ENCODE measurements at regions not wholly inside any gene's neighbourhood (a gene's known extent, or its start where the extent isn't known, plus 50 kb on each side); places are given as distances from the start of the nearest gene placed in this dataset.

GRCh38 chr12:89106950-89107349 lies 245.4 kb downstream of the DUSP6 start:
- Histone ChIP-seq H3K4me3 (ENCODE audit: low read depth, low read length) (no peak overlapping the region), H3K79me2 (ENCODE audit: control insufficient read depth, insufficient read depth, low read length, unreplicated experiment) (no peaks in the 10 kb centered on the region), H3K36me3 (ENCODE audit: insufficient read depth, low read length) (no peaks in the 10 kb centered on the region), H3K4me1 (ENCODE audit: control insufficient read depth, insufficient read depth, low read length, unreplicated experiment) (no peaks in the 10 kb centered on the region), H2AFZ (ENCODE audit: low read length, unreplicated experiment) (no peak overlapping the region), H3K27me3 (ENCODE audit: insufficient read depth, low read length) (no peaks in the 10 kb centered on the region), H3K27ac (ENCODE audit: low read depth, low read length) (no peak overlapping the region)

GRCh38 chr12:89105243-89105642 lies 247.1 kb downstream of the DUSP6 start:
- Histone ChIP-seq H3K27ac (ENCODE audit: low read depth, low read length) (no peak overlapping the region), H3K4me3 (ENCODE audit: low read depth, low read length) (no peak overlapping the region), H2AFZ (ENCODE audit: low read length, unreplicated experiment) (no peak overlapping the region), H3K27me3 (ENCODE audit: insufficient read depth, low read length) (no peaks in the 10 kb centered on the region), H3K36me3 (ENCODE audit: insufficient read depth, low read length) (no peaks in the 10 kb centered on the region), H3K79me2 (ENCODE audit: control insufficient read depth, insufficient read depth, low read length, unreplicated experiment) (no peaks in the 10 kb centered on the region), H3K4me1 (ENCODE audit: control insufficient read depth, insufficient read depth, low read length, unreplicated experiment) (no peaks in the 10 kb centered on the region)

GRCh38 chr12:89103831-89104230 lies 248.5 kb downstream of the DUSP6 start:
- Histone ChIP-seq H3K36me3 (ENCODE audit: insufficient read depth, low read length) (no peaks in the 10 kb centered on the region), H3K27ac (ENCODE audit: low read depth, low read length) (no peak overlapping the region), H3K4me3 (ENCODE audit: low read depth, low read length) (no peak overlapping the region), H3K27me3 (ENCODE audit: insufficient read depth, low read length) (no peaks in the 10 kb centered on the region), H3K79me2 (ENCODE audit: control insufficient read depth, insufficient read depth, low read length, unreplicated experiment) (no peaks in the 10 kb centered on the region), H2AFZ (ENCODE audit: low read length, unreplicated experiment) (no peak overlapping the region), H3K4me1 (ENCODE audit: control insufficient read depth, insufficient read depth, low read length, unreplicated experiment) (no peaks in the 10 kb centered on the region)

- Histone ChIP-seq H3K36me3 (ENCODE audit: insufficient read depth, low read length) (no peaks in the 10 kb centered on the region), H2AFZ (ENCODE audit: low read length, unreplicated experiment) (no peak overlapping the region), H3K79me2 (ENCODE audit: control insufficient read depth, insufficient read depth, low read length, unreplicated experiment) (no peaks in the 10 kb centered on the region), H3K4me1 (ENCODE audit: control insufficient read depth, insufficient read depth, low read length, unreplicated experiment) (no peaks in the 10 kb centered on the region), H3K27ac (ENCODE audit: low read depth, low read length) (no peak overlapping the region), H3K27me3 (ENCODE audit: insufficient read depth, low read length) (no peaks in the 10 kb centered on the region), H3K4me3 (ENCODE audit: low read depth, low read length) (no peak overlapping the region)
Observed at GRCh38 chr12:89101440-89101839, 250.9 kb downstream of the DUSP6 start.

GRCh38 chr12:89098441-89099112 lies 253.7 kb downstream of the DUSP6 start:
- Histone ChIP-seq H3K36me3 (ENCODE audit: insufficient read depth, low read length) (no peaks in the 10 kb centered on the region), H3K27ac (ENCODE audit: low read depth, low read length) (no peak overlapping the region), H3K79me2 (ENCODE audit: control insufficient read depth, insufficient read depth, low read length, unreplicated experiment) (no peaks in the 10 kb centered on the region), H3K4me3 (ENCODE audit: low read depth, low read length) (no peak overlapping the region), H2AFZ (ENCODE audit: low read length, unreplicated experiment) (no peak overlapping the region), H3K27me3 (ENCODE audit: insufficient read depth, low read length) (no peaks in the 10 kb centered on the region), H3K4me1 (ENCODE audit: control insufficient read depth, insufficient read depth, low read length, unreplicated experiment) (no peaks in the 10 kb centered on the region)

- H3K27ac ChIP-seq (ENCODE audit: low read depth, low read length), result no peak overlapping the region
- no peaks in the 10 kb centered on the region for H3K36me3 ChIP-seq (ENCODE audit: insufficient read depth, low read length)
- no peak overlapping the region for H2AFZ ChIP-seq (ENCODE audit: low read length, unreplicated experiment)
- H3K4me3 ChIP-seq (ENCODE audit: low read depth, low read length), result no peak overlapping the region
- H3K4me1 ChIP-seq (ENCODE audit: control insufficient read depth, insufficient read depth, low read length, unreplicated experiment), result no peaks in the 10 kb centered on the region
- no peaks in the 10 kb centered on the region for H3K79me2 ChIP-seq (ENCODE audit: control insufficient read depth, insufficient read depth, low read length, unreplicated experiment)
- no peaks in the 10 kb centered on the region for H3K27me3 ChIP-seq (ENCODE audit: insufficient read depth, low read length)
Observed at GRCh38 chr12:89092297-89092696, 260.0 kb downstream of the DUSP6 start.

GRCh38 chr12:89091293-89091841 lies 260.9 kb downstream of the DUSP6 start:
- H3K36me3 ChIP-seq (ENCODE audit: insufficient read depth, low read length), result no peaks in the 10 kb centered on the region
- no peaks in the 10 kb centered on the region for H3K79me2 ChIP-seq (ENCODE audit: control insufficient read depth, insufficient read depth, low read length, unreplicated experiment)
- H3K4me3 ChIP-seq (ENCODE audit: low read depth, low read length), result no peak overlapping the region
- no peaks in the 10 kb centered on the region for H3K4me1 ChIP-seq (ENCODE audit: control insufficient read depth, insufficient read depth, low read length, unreplicated experiment)
- H3K27me3 ChIP-seq (ENCODE audit: insufficient read depth, low read length), result no peaks in the 10 kb centered on the region
- H2AFZ ChIP-seq (ENCODE audit: low read length, unreplicated experiment), result no peak overlapping the region
- H3K27ac ChIP-seq (ENCODE audit: low read depth, low read length), result no peak overlapping the region

- Histone ChIP-seq H3K36me3 (ENCODE audit: insufficient read depth, low read length) (no peaks in the 10 kb centered on the region), H3K4me3 (ENCODE audit: low read depth, low read length) (no peak overlapping the region), H2AFZ (ENCODE audit: low read length, unreplicated experiment) (no peak overlapping the region), H3K79me2 (ENCODE audit: control insufficient read depth, insufficient read depth, low read length, unreplicated experiment) (no peaks in the 10 kb centered on the region), H3K27ac (ENCODE audit: low read depth, low read length) (no peak overlapping the region), H3K4me1 (ENCODE audit: control insufficient read depth, insufficient read depth, low read length, unreplicated experiment) (no peaks in the 10 kb centered on the region), H3K27me3 (ENCODE audit: insufficient read depth, low read length) (no peaks in the 10 kb centered on the region; the same call in 1 of the 2 replicates)
Observed at GRCh38 chr12:89089264-89089663, 263.0 kb downstream of the DUSP6 start.

GRCh38 chr12:89087876-89088275 lies 264.4 kb downstream of the DUSP6 start:
- H3K27ac ChIP-seq (ENCODE audit: low read depth, low read length), result no peak overlapping the region
- no peak overlapping the region for H3K4me3 ChIP-seq (ENCODE audit: low read depth, low read length)
- no peaks in the 10 kb centered on the region for H3K36me3 ChIP-seq (ENCODE audit: insufficient read depth, low read length)
- H3K79me2 ChIP-seq (ENCODE audit: control insufficient read depth, insufficient read depth, low read length, unreplicated experiment), result no peaks in the 10 kb centered on the region
- H2AFZ ChIP-seq (ENCODE audit: low read length, unreplicated experiment), result no peak overlapping the region
- no peaks in the 10 kb centered on the region; the same call in 1 of the 2 replicates for H3K27me3 ChIP-seq (ENCODE audit: insufficient read depth, low read length)
- H3K4me1 ChIP-seq (ENCODE audit: control insufficient read depth, insufficient read depth, low read length, unreplicated experiment), result no peaks in the 10 kb centered on the region

GRCh38 chr12:89087149-89087825 lies 265.0 kb downstream of the DUSP6 start:
- Histone ChIP-seq H3K27ac (ENCODE audit: low read depth, low read length) (no peak overlapping the region), H3K4me1 (ENCODE audit: control insufficient read depth, insufficient read depth, low read length, unreplicated experiment) (peaks cover 4% of the 10 kb centered on the region), H3K36me3 (ENCODE audit: insufficient read depth, low read length) (no peaks in the 10 kb centered on the region), H3K4me3 (ENCODE audit: low read depth, low read length) (no peak overlapping the region), H2AFZ (ENCODE audit: low read length, unreplicated experiment) (no peak overlapping the region), H3K79me2 (ENCODE audit: control insufficient read depth, insufficient read depth, low read length, unreplicated experiment) (no peaks in the 10 kb centered on the region), H3K27me3 (ENCODE audit: insufficient read depth, low read length) (no peaks in the 10 kb centered on the region; the same call in 1 of the 2 replicates)

- H3K79me2 ChIP-seq (ENCODE audit: control insufficient read depth, insufficient read depth, low read length, unreplicated experiment), result no peaks in the 10 kb centered on the region
- H3K36me3 ChIP-seq (ENCODE audit: insufficient read depth, low read length), result no peaks in the 10 kb centered on the region
- H3K27me3 ChIP-seq (ENCODE audit: insufficient read depth, low read length), result no peaks in the 10 kb centered on the region; the same call in 1 of the 2 replicates
- H3K4me1 ChIP-seq (ENCODE audit: control insufficient read depth, insufficient read depth, low read length, unreplicated experiment), result peaks cover 14% of the 10 kb centered on the region
- H3K4me3 ChIP-seq (ENCODE audit: low read depth, low read length), result no peak overlapping the region
- no peak overlapping the region for H3K27ac ChIP-seq (ENCODE audit: low read depth, low read length)
- H2AFZ ChIP-seq (ENCODE audit: low read length, unreplicated experiment), result no peak overlapping the region
Observed at GRCh38 chr12:89085421-89085820, 266.9 kb downstream of the DUSP6 start.
